ENCODE measurements at regions not wholly inside any gene's neighbourhood (a gene's known extent, or its start where the extent isn't known, plus 50 kb on each side); places are given as distances from the start of the nearest gene placed in this dataset.
"Not testable (repeated sequence)": the region's sequence is repeated elsewhere in the genome, so short reads cannot be mapped to it uniquely, and the experiment has no call there.

GRCh38 chr12:112627851-112628250 is 163.7 kb upstream of the RPH3A start:
- H4K20me1 ChIP-seq (ENCODE audit: insufficient read depth) = no peaks in the 10 kb centered on the region
- no peak overlapping the region for H3K4me3 ChIP-seq (ENCODE audit: low read length)
- H3K9ac ChIP-seq (ENCODE audit: low read length) = no peak overlapping the region
- no peak overlapping the region for H3K4me2 ChIP-seq (ENCODE audit: low read length)
- no peaks in the 10 kb centered on the region for H3F3A ChIP-seq (ENCODE audit: insufficient read depth, low read length, poor library complexity, severe bottlenecking)
- H2AFZ ChIP-seq (ENCODE audit: low read depth, low read length) = no peak overlapping the region
- no peaks in the 10 kb centered on the region for H3K36me3 ChIP-seq (ENCODE audit: insufficient read depth, low read length)
- no peaks in the 10 kb centered on the region for H3K9me2 ChIP-seq (ENCODE audit: insufficient read depth, low read length)
- no peaks in the 10 kb centered on the region for H3K79me2 ChIP-seq (replicated peaks; ENCODE audit: insufficient read depth, low read length)
- H3K9me3 ChIP-seq (ENCODE audit: low read length) = no peaks in the 10 kb centered on the region
- no peaks in the 10 kb centered on the region for H3K27me3 ChIP-seq (ENCODE audit: insufficient read depth, low read depth, low read length)
- no peak for TF ChIP-seq TAF1 (IDR thresholded peaks at IDR 0.05; ENCODE audit: low read depth)
- TF ChIP-seq SMC3 (conservative IDR thresholded peaks at IDR 0.05; ENCODE audit: poor library complexity) = no peak
- no peak for TF ChIP-seq CTCF (IDR thresholded peaks at IDR 0.05; ENCODE audit: poor library complexity, severe bottlenecking)
- TF ChIP-seq MXI1 (conservative IDR thresholded peaks at IDR 0.05; ENCODE audit: poor library complexity, severe bottlenecking) = no peak
- TF ChIP-seq EZH2 (IDR thresholded peaks at IDR 0.05; ENCODE audit: borderline replicate concordance, insufficient read depth, low read length, poor library complexity, severe bottlenecking) = no peak
- TF ChIP-seq REST (IDR thresholded peaks at IDR 0.05; ENCODE audit: borderline replicate concordance) = no peak
- no peak for TF ChIP-seq POLR2AphosphoS5 (IDR thresholded peaks at IDR 0.05)
- no peak for TF ChIP-seq EP300 (conservative IDR thresholded peaks at IDR 0.05; ENCODE audit: poor library complexity, severe bottlenecking)
- no peak overlapping the region for H3K27ac ChIP-seq (ENCODE audit: low read length)

GRCh38 chr12:112631974-112632373 is 159.6 kb upstream of the RPH3A start:
- not testable (repeated sequence) for H3K9ac ChIP-seq (ENCODE audit: low read length); H4K20me1 ChIP-seq (ENCODE audit: insufficient read depth); H3K9me2 ChIP-seq (ENCODE audit: insufficient read depth, low read length); H3K9me3 ChIP-seq (ENCODE audit: low read length); H3K27me3 ChIP-seq (ENCODE audit: insufficient read depth, low read depth, low read length); H3K27ac ChIP-seq (ENCODE audit: low read length); H3K79me2 ChIP-seq (replicated peaks; ENCODE audit: insufficient read depth, low read length); H2AFZ ChIP-seq (ENCODE audit: low read depth, low read length); H3K4me3 ChIP-seq (ENCODE audit: low read length); H3F3A ChIP-seq (ENCODE audit: insufficient read depth, low read length, poor library complexity, severe bottlenecking); H3K4me2 ChIP-seq (ENCODE audit: low read length); H3K36me3 ChIP-seq (ENCODE audit: insufficient read depth, low read length)

GRCh38 chr12:112635036-112635435 is 156.5 kb upstream of the RPH3A start:
- Histone ChIP-seq H3K27ac (ENCODE audit: low read length) (no peak overlapping the region), H3K4me2 (ENCODE audit: low read length) (no peak overlapping the region), H3K36me3 (ENCODE audit: insufficient read depth, low read length) (no peaks in the 10 kb centered on the region), H3K4me3 (ENCODE audit: low read length) (no peak overlapping the region), H3K9ac (ENCODE audit: low read length) (no peak overlapping the region), H3K79me2 (replicated peaks; ENCODE audit: insufficient read depth, low read length) (no peaks in the 10 kb centered on the region), H3K9me2 (ENCODE audit: insufficient read depth, low read length) (no peaks in the 10 kb centered on the region), H3F3A (ENCODE audit: insufficient read depth, low read length, poor library complexity, severe bottlenecking) (no peaks in the 10 kb centered on the region), H4K20me1 (ENCODE audit: insufficient read depth) (no peaks in the 10 kb centered on the region), H3K27me3 (ENCODE audit: insufficient read depth, low read depth, low read length) (no peaks in the 10 kb centered on the region), H3K9me3 (ENCODE audit: low read length) (no peaks in the 10 kb centered on the region), H2AFZ (ENCODE audit: low read depth, low read length) (no peak overlapping the region)
- TF ChIP-seq EZH2 (IDR thresholded peaks at IDR 0.05; ENCODE audit: borderline replicate concordance, insufficient read depth, low read length, poor library complexity, severe bottlenecking) (no peak), POLR2AphosphoS5 (IDR thresholded peaks at IDR 0.05) (no peak), REST (IDR thresholded peaks at IDR 0.05; ENCODE audit: borderline replicate concordance) (no peak), SMC3 (conservative IDR thresholded peaks at IDR 0.05; ENCODE audit: poor library complexity) (no peak), RAD21 (conservative IDR thresholded peaks at IDR 0.05) (no peak), CTCF (IDR thresholded peaks at IDR 0.05; ENCODE audit: poor library complexity, severe bottlenecking) (no peak), TAF1 (IDR thresholded peaks at IDR 0.05; ENCODE audit: low read depth) (no peak), MXI1 (conservative IDR thresholded peaks at IDR 0.05; ENCODE audit: poor library complexity, severe bottlenecking) (no peak), EP300 (conservative IDR thresholded peaks at IDR 0.05; ENCODE audit: poor library complexity, severe bottlenecking) (no peak)
